ENCODE measurements at regions not wholly inside any gene's neighbourhood (a gene's known extent, or its start where the extent isn't known, plus 50 kb on each side); places are given as distances from the start of the nearest gene placed in this dataset.

GRCh38 chr11:121892863-121893262 lies 223.2 kb downstream of the BLID start:
- H4K91ac ChIP-seq (ENCODE audit: low read depth, low read length): no peak overlapping the region
- H4K12ac ChIP-seq (ENCODE audit: low read depth, low read length): no peak overlapping the region
- no peak overlapping the region for H3K27ac ChIP-seq (ENCODE audit: low read depth, low read length)
- no peak overlapping the region for H3K14ac ChIP-seq (ENCODE audit: low read length)
- no peak overlapping the region for H2BK120ac ChIP-seq (ENCODE audit: insufficient read depth, low read length, poor library complexity)
- no CpG with 5 or more reads among the region's 3 CpGs for WGBS (ENCODE audit: extremely low coverage, insufficient coverage, insufficient read length)
- no peaks in the 10 kb centered on the region for H3K36me3 ChIP-seq (ENCODE audit: control insufficient read depth in 1 of 2, insufficient read depth in 2 of 2, low read length in 2 of 2)
- no peak overlapping the region for H3K23ac ChIP-seq (ENCODE audit: low read length)
- no peaks in the 10 kb centered on the region for H3K9me3 ChIP-seq (ENCODE audit: insufficient read depth, low read depth, low read length)
- no peak overlapping the region for H2AFZ ChIP-seq (ENCODE audit: insufficient read depth, low read length, poor library complexity)
- DNase-seq: peak in 1 of 2 donors; percentile 23
- H3K4me3 ChIP-seq (ENCODE audit: low read depth, low read length): no peak overlapping the region
- no peaks in the 10 kb centered on the region for H3K27me3 ChIP-seq (ENCODE audit: insufficient read depth, low read length)
- H3K4me1 ChIP-seq (ENCODE audit: control insufficient read depth in 1 of 2, insufficient read depth in 2 of 2, low read length in 2 of 2): peaks cover 3 to 8% of the 10 kb centered on the region in 2 experiments
- no peak overlapping the region for H4K8ac ChIP-seq (ENCODE audit: low read depth, low read length)
- H3K79me2 ChIP-seq (ENCODE audit: control insufficient read depth, insufficient read depth, low read length, poor library complexity): no peaks in the 10 kb centered on the region
- H2BK12ac ChIP-seq (ENCODE audit: low read length): no peak overlapping the region
- H3K9ac ChIP-seq (ENCODE audit: low read length): no peak overlapping the region
- H2BK5ac ChIP-seq (ENCODE audit: low read depth, low read length, poor library complexity): no peak overlapping the region
- no peak overlapping the region for H3K4ac ChIP-seq (ENCODE audit: low read depth, low read length)
- H2AK5ac ChIP-seq (ENCODE audit: low read length): no peak overlapping the region
- H3K18ac ChIP-seq (ENCODE audit: low read length): no peak overlapping the region
- no peaks in the 10 kb centered on the region for H3K79me1 ChIP-seq (ENCODE audit: low read length)
- H3K4me2 ChIP-seq (ENCODE audit: low read length): no peak overlapping the region

GRCh38 chr11:121892131-121892681 lies 223.8 kb downstream of the BLID start:
- H3K79me1 ChIP-seq (ENCODE audit: low read length): no peaks in the 10 kb centered on the region
- H2BK5ac ChIP-seq (ENCODE audit: low read depth, low read length, poor library complexity): no peak overlapping the region
- no peak overlapping the region for H2AFZ ChIP-seq (ENCODE audit: insufficient read depth, low read length, poor library complexity)
- H3K14ac ChIP-seq (ENCODE audit: low read length): no peak overlapping the region
- H3K36me3 ChIP-seq (ENCODE audit: control insufficient read depth in 1 of 2, insufficient read depth in 2 of 2, low read length in 2 of 2): no peaks in the 10 kb centered on the region
- H3K4me1 ChIP-seq (ENCODE audit: control insufficient read depth in 1 of 2, insufficient read depth in 2 of 2, low read length in 2 of 2): peaks cover 3 to 8% of the 10 kb centered on the region in 2 experiments
- H3K27me3 ChIP-seq (ENCODE audit: insufficient read depth, low read length): no peaks in the 10 kb centered on the region
- no peak overlapping the region for H4K8ac ChIP-seq (ENCODE audit: low read depth, low read length)
- H3K18ac ChIP-seq (ENCODE audit: low read length): no peak overlapping the region
- H2BK120ac ChIP-seq (ENCODE audit: insufficient read depth, low read length, poor library complexity): no peak overlapping the region
- WGBS (ENCODE audit: extremely low coverage, insufficient coverage, insufficient read length): no CpG with 5 or more reads among the region's 3 CpGs
- H2BK12ac ChIP-seq (ENCODE audit: low read length): no peak overlapping the region
- H4K91ac ChIP-seq (ENCODE audit: low read depth, low read length): no peak overlapping the region
- no peak overlapping the region for H3K4ac ChIP-seq (ENCODE audit: low read depth, low read length)
- H3K27ac ChIP-seq (ENCODE audit: low read depth, low read length): no peak overlapping the region
- peak; percentile 14 to 77 for DNase-seq
- H4K12ac ChIP-seq (ENCODE audit: low read depth, low read length): no peak overlapping the region
- no peak overlapping the region for H3K9ac ChIP-seq (ENCODE audit: low read length)
- no peaks in the 10 kb centered on the region for H3K9me3 ChIP-seq (ENCODE audit: insufficient read depth, low read depth, low read length)
- no peak overlapping the region for H3K4me2 ChIP-seq (ENCODE audit: low read length)
- no peak overlapping the region for H3K4me3 ChIP-seq (ENCODE audit: low read depth, low read length)
- no peaks in the 10 kb centered on the region for H3K79me2 ChIP-seq (ENCODE audit: control insufficient read depth, insufficient read depth, low read length, poor library complexity)
- no peak overlapping the region for H2AK5ac ChIP-seq (ENCODE audit: low read length)
- H3K23ac ChIP-seq (ENCODE audit: low read length): no peak overlapping the region

GRCh38 chr11:121890946-121891515 lies 225.0 kb downstream of the BLID start:
- no peaks in the 10 kb centered on the region for H3K79me2 ChIP-seq (ENCODE audit: control insufficient read depth, insufficient read depth, low read length, poor library complexity)

DNA sequence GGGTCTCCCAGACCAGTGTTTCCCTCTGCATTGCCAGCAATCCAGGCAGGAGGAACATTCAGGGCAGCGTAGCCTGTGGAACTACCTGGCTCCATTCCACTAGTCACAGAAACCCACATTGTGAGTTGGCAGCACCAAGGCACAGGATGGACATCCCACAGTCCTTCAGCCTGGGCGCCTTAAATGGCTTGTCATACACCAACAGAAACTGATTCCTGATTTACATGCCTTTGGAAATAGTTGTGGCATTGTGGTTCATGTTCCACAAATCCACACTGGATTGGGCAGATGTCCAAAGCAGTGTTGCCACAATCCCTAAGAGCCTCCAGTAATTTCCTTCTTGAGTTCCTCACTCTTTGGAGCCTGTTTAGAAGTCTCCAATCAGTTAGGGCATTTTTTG lies 225.6 kb downstream of the BLID start:
- H3K79me1 ChIP-seq (ENCODE audit: low read length): no peaks in the 10 kb centered on the region
- H2BK5ac ChIP-seq (ENCODE audit: low read depth, low read length, poor library complexity): no peak overlapping the region
- no peak overlapping the region for H3K4me3 ChIP-seq (ENCODE audit: low read depth, low read length)
- H3K4me2 ChIP-seq (ENCODE audit: low read length): no peak overlapping the region
- no peak overlapping the region for H3K4ac ChIP-seq (ENCODE audit: low read depth, low read length)
- no peak overlapping the region for H2BK12ac ChIP-seq (ENCODE audit: low read length)
- H3K36me3 ChIP-seq (ENCODE audit: control insufficient read depth in 1 of 2, insufficient read depth in 2 of 2, low read length in 2 of 2): no peaks in the 10 kb centered on the region
- no peak overlapping the region for H3K14ac ChIP-seq (ENCODE audit: low read length)
- no peak overlapping the region for H3K23ac ChIP-seq (ENCODE audit: low read length)
- no peak overlapping the region for H2BK120ac ChIP-seq (ENCODE audit: insufficient read depth, low read length, poor library complexity)
- H4K8ac ChIP-seq (ENCODE audit: low read depth, low read length): no peak overlapping the region
- no peak overlapping the region for H4K12ac ChIP-seq (ENCODE audit: low read depth, low read length)
- H2AK5ac ChIP-seq (ENCODE audit: low read length): no peak overlapping the region
- H3K4me1 ChIP-seq (ENCODE audit: control insufficient read depth in 1 of 2, insufficient read depth in 2 of 2, low read length in 2 of 2): peaks cover 3 to 8% of the 10 kb centered on the region in 2 experiments
- H3K18ac ChIP-seq (ENCODE audit: low read length): no peak overlapping the region
- no peak overlapping the region for H3K27ac ChIP-seq (ENCODE audit: low read depth, low read length)
- no peaks in the 10 kb centered on the region for H3K27me3 ChIP-seq (ENCODE audit: insufficient read depth, low read length)
- no peak overlapping the region for H4K91ac ChIP-seq (ENCODE audit: low read depth, low read length)
- H3K9ac ChIP-seq (ENCODE audit: low read length): no peak overlapping the region
- no peak overlapping the region for H2AFZ ChIP-seq (ENCODE audit: insufficient read depth, low read length, poor library complexity)
- H3K79me2 ChIP-seq (ENCODE audit: control insufficient read depth, insufficient read depth, low read length, poor library complexity): no peaks in the 10 kb centered on the region
- WGBS (ENCODE audit: extremely low coverage, insufficient coverage, insufficient read length): no CpG with 5 or more reads among the region's 2 CpGs
- no peak for DNase-seq
- no peaks in the 10 kb centered on the region for H3K9me3 ChIP-seq (ENCODE audit: insufficient read depth, low read depth, low read length)

More at GRCh38 chr11:121890946-121891515, 225.0 kb downstream of the BLID start:
- Histone ChIP-seq H2AK5ac (ENCODE audit: low read length) (no peak overlapping the region), H3K4me1 (ENCODE audit: control insufficient read depth in 1 of 2, insufficient read depth in 2 of 2, low read length in 2 of 2) (peaks cover 3 to 8% of the 10 kb centered on the region in 2 experiments), H4K91ac (ENCODE audit: low read depth, low read length) (no peak overlapping the region), H3K18ac (ENCODE audit: low read length) (no peak overlapping the region), H3K23ac (ENCODE audit: low read length) (no peak overlapping the region), H2BK12ac (ENCODE audit: low read length) (no peak overlapping the region), H3K27ac (ENCODE audit: low read depth, low read length) (no peak overlapping the region), H3K14ac (ENCODE audit: low read length) (no peak overlapping the region), H2BK5ac (ENCODE audit: low read depth, low read length, poor library complexity) (no peak overlapping the region), H3K4me2 (ENCODE audit: low read length) (no peak overlapping the region), H3K79me1 (ENCODE audit: low read length) (no peaks in the 10 kb centered on the region), H4K12ac (ENCODE audit: low read depth, low read length) (no peak overlapping the region), H4K8ac (ENCODE audit: low read depth, low read length) (no peak overlapping the region), H3K9ac (ENCODE audit: low read length) (no peak overlapping the region), H3K4ac (ENCODE audit: low read depth, low read length) (no peak overlapping the region), H2BK120ac (ENCODE audit: insufficient read depth, low read length, poor library complexity) (no peak overlapping the region), H3K9me3 (ENCODE audit: insufficient read depth, low read depth, low read length) (no peaks in the 10 kb centered on the region), H3K4me3 (ENCODE audit: low read depth, low read length) (no peak overlapping the region), H2AFZ (ENCODE audit: insufficient read depth, low read length, poor library complexity) (no peak overlapping the region), H3K36me3 (ENCODE audit: control insufficient read depth in 1 of 2, insufficient read depth in 2 of 2, low read length in 2 of 2) (no peaks in the 10 kb centered on the region), H3K27me3 (ENCODE audit: insufficient read depth, low read length) (no peaks in the 10 kb centered on the region)
- DNase-seq: no peak
- no CpG with 5 or more reads among the region's 6 CpGs for WGBS (ENCODE audit: extremely low coverage, insufficient coverage, insufficient read length)
